Limb (tissue), 2 donors: ENCODE measurements at regions not wholly inside any gene's neighbourhood (a gene's known extent, or its start where the extent isn't known, plus 50 kb on each side); places are given as distances from the start of the nearest gene placed in this dataset.

Experiments
- DNase-seq, 2 donors: peaks; one replicate each; pipeline ENCODE4 v3.0.0-alpha.2; 2016; ENCODE audit errors: extremely low spot score in 2 of 2

GRCh38 chr1:221188458-221188857 lies 309.2 kb downstream of the HLX start:
- no peak for DNase-seq

- no peak for DNase-seq
Measured at GRCh38 chr1:221190249-221190648, 311.0 kb downstream of the HLX start.

GRCh38 chr1:221192055-221192454 lies 312.8 kb downstream of the HLX start:
- DNase-seq: no peak

- no peak for DNase-seq
Measured at GRCh38 chr1:221200464-221200863, 321.2 kb downstream of the HLX start.

- DNase-seq: no peak
Measured at GRCh38 chr1:221201773-221202172, 322.5 kb downstream of the HLX start.

- DNase-seq: peak; percentile 73 to 81
Measured at GRCh38 chr1:221203224-221204054, 324.2 kb downstream of the HLX start.

- DNase-seq: peak in 1 of 2 donors; percentile 28
Measured at GRCh38 chr1:221204055-221204833, 325.0 kb downstream of the HLX start.

- DNase-seq: no peak
Measured at GRCh38 chr1:221206076-221206475, 326.8 kb downstream of the HLX start.

- DNase-seq: no peak
Measured at GRCh38 chr1:221212926-221213325, 333.7 kb downstream of the HLX start.

- DNase-seq: peak in 1 of 2 donors; percentile 51
Measured at GRCh38 chr1:221217029-221217428, 337.8 kb downstream of the HLX start.

GRCh38 chr1:221223281-221223680 lies 344.0 kb downstream of the HLX start:
- no peak for DNase-seq

GRCh38 chr1:221227460-221227859 lies 348.2 kb downstream of the HLX start:
- DNase-seq: no peak

- no peak for DNase-seq
Measured at GRCh38 chr1:221227872-221228337, 348.7 kb downstream of the HLX start.

- no peak for DNase-seq
Measured at GRCh38 chr1:221228594-221228993, 349.4 kb downstream of the HLX start.

GRCh38 chr1:221230605-221231004 lies 351.4 kb downstream of the HLX start:
- no peak for DNase-seq

GRCh38 chr1:221234791-221235190 lies 355.5 kb downstream of the HLX start:
- DNase-seq: no peak

GRCh38 chr1:221237587-221237986 lies 358.3 kb downstream of the HLX start:
- DNase-seq: no peak

GRCh38 chr1:221239181-221239580 lies 359.9 kb downstream of the HLX start:
- DNase-seq: no peak

- peak in 1 of 2 donors; percentile 50 for DNase-seq
Measured at GRCh38 chr1:221239792-221240191, 360.5 kb downstream of the HLX start.

GRCh38 chr1:221240690-221241089 lies 361.4 kb downstream of the HLX start:
- no peak for DNase-seq

- no peak for DNase-seq
Measured at GRCh38 chr1:221241157-221241556, 361.9 kb downstream of the HLX start.

GRCh38 chr1:221241592-221241991 lies 362.3 kb downstream of the HLX start:
- DNase-seq: no peak

GRCh38 chr1:221246067-221246466 lies 366.8 kb downstream of the HLX start:
- no peak for DNase-seq
